ENCODE measurements at regions not wholly inside any gene's neighbourhood (a gene's known extent, or its start where the extent isn't known, plus 50 kb on each side); places are given as distances from the start of the nearest gene placed in this dataset.

DNA sequence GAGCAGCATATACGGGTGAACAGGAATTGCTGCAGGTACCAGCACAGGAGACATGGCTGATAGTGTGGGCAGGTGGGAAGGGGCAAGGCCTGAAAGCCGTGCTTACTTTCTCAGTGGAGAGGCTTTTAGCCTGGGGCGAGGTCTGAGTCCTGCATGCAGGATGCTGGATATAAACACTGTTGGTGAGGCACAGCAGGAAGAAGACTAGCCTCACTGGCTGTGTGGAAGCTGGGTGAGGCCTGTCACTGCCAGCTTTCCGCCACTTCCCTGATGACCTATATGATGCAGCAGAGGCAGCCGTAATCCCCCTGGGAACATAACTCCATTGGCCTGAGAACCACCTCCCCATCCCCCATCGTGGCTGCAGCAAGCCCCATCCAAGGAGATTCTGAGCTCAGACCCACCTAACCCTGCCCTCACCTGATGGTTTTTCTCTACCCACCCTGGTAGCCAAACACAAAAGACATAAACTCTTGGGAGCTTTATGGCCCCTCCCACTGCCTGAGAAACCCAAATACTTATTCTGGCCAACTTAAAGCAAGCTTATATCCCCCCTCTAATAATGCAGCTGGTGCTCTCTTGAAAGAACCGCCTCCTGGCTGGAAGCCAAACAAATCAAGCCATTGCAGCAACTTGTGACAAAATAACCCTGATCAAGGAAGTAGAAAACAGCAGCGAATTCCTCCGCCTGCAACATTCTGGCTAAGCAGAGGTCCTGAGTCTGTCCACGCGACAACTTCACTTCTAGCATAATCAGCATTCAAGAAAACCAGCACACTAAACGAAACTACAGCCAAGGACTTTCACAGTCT is 54.6 kb upstream of the DSC1 start:
- TF ChIP-seq, protein P1, sequence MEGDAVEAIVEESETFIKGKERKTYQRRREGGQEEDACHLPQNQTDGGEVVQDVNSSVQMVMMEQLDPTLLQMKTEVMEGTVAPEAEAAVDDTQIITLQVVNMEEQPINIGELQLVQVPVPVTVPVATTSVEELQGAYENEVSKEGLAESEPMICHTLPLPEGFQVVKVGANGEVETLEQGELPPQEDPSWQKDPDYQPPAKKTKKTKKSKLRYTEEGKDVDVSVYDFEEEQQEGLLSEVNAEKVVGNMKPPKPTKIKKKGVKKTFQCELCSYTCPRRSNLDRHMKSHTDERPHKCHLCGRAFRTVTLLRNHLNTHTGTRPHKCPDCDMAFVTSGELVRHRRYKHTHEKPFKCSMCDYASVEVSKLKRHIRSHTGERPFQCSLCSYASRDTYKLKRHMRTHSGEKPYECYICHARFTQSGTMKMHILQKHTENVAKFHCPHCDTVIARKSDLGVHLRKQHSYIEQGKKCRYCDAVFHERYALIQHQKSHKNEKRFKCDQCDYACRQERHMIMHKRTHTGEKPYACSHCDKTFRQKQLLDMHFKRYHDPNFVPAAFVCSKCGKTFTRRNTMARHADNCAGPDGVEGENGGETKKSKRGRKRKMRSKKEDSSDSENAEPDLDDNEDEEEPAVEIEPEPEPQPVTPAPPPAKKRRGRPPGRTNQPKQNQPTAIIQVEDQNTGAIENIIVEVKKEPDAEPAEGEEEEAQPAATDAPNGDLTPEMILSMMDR (conservative IDR thresholded peaks at IDR 0.05), result no peak
- TF ChIP-seq ZFX (IDR thresholded peaks at IDR 0.05), result no peak

Measured in C4-2B (cell line).